Activated CD4-positive, alpha-beta T cell treated with anti-CD3 and anti-CD28 coated beads, Interleukin-2, amount 10 ng/mL, durations not matched to agents 24 days and 14 days (primary cell): ENCODE measurements at regions not wholly inside any gene's neighbourhood (a gene's known extent, or its start where the extent isn't known, plus 50 kb on each side); places are given as distances from the start of the nearest gene placed in this dataset.

Experiments used
- DNase-seq: peaks from one replicate; pipeline ENCODE4 v3.0.0; 2022
- H3K27ac Mint-ChIP-seq: one replicate; pipeline ENCODE4 v1.8.0; 2022; ENCODE audit warnings: mild to moderate bottlenecking, mixed read lengths
- H3K27me3 Mint-ChIP-seq: one replicate; pipeline ENCODE4 v1.8.0; 2022; ENCODE audit warnings: mixed read lengths
- H3K36me3 Mint-ChIP-seq: one replicate; pipeline ENCODE4 v1.8.0; 2022; ENCODE audit warnings: low read depth, mild to moderate bottlenecking, mixed read lengths
- H3K4me1 Mint-ChIP-seq: one replicate; pipeline ENCODE4 v1.8.0; 2021; ENCODE audit warnings: mixed read lengths
- H3K4me3 Mint-ChIP-seq: one replicate; pipeline ENCODE4 v1.8.0; 2022; ENCODE audit warnings: mild to moderate bottlenecking, moderate library complexity, mixed read lengths
- H3K9me3 Mint-ChIP-seq: one replicate; pipeline ENCODE4 v1.8.0; 2021; ENCODE audit warnings: mixed read lengths
- intact Hi-C: fragments of 100-400 bp; cut with micrococcal nuclease; formaldehyde crosslinking; loops from one replicate; pipeline ENCODE4 v1.15.1; 2023

- no peak for DNase-seq
- Mint-ChIP-seq H3K36me3 (no peaks in the 10 kb centered on the region), H3K4me3 (no peak overlapping the region), H3K27ac (no peak overlapping the region), H3K4me1 (no peaks in the 10 kb centered on the region), H3K27me3 (no peaks in the 10 kb centered on the region), H3K9me3 (no peaks in the 10 kb centered on the region)
- intact Hi-C loops = no loop called here
Measured at GRCh38 chr2:150007815-150008430, 420.3 kb upstream of the MMADHC start.

GRCh38 chr2:150006591-150006990, 419.0 kb upstream of the MMADHC start:
- intact Hi-C loops = no loop called here
- Mint-ChIP-seq H3K9me3 (no peaks in the 10 kb centered on the region), H3K36me3 (no peaks in the 10 kb centered on the region), H3K27me3 (no peaks in the 10 kb centered on the region), H3K27ac (no peak overlapping the region), H3K4me1 (no peaks in the 10 kb centered on the region), H3K4me3 (no peak overlapping the region)
- no peak for DNase-seq

- H3K4me1 Mint-ChIP-seq = no peaks in the 10 kb centered on the region
- no peaks in the 10 kb centered on the region for H3K9me3 Mint-ChIP-seq
- H3K4me3 Mint-ChIP-seq = no peak overlapping the region
- H3K27me3 Mint-ChIP-seq = no peaks in the 10 kb centered on the region
- intact Hi-C loops = no loop called here
- H3K27ac Mint-ChIP-seq = no peak overlapping the region
- no peaks in the 10 kb centered on the region for H3K36me3 Mint-ChIP-seq
- no peak for DNase-seq
Measured at GRCh38 chr2:150003544-150003943, 416.0 kb upstream of the MMADHC start.

- no peaks in the 10 kb centered on the region for H3K27me3 Mint-ChIP-seq
- intact Hi-C loops = no loop called here
- no peak overlapping the region for H3K27ac Mint-ChIP-seq
- H3K9me3 Mint-ChIP-seq = no peaks in the 10 kb centered on the region
- no peaks in the 10 kb centered on the region for H3K36me3 Mint-ChIP-seq
- no peak overlapping the region for H3K4me3 Mint-ChIP-seq
- H3K4me1 Mint-ChIP-seq = no peaks in the 10 kb centered on the region
- DNase-seq = no peak
Measured at GRCh38 chr2:150001788-150002187, 414.2 kb upstream of the MMADHC start.

GRCh38 chr2:149996901-149997300, 409.3 kb upstream of the MMADHC start:
- H3K4me3 Mint-ChIP-seq = no peak overlapping the region
- intact Hi-C loops = no loop called here
- no peak overlapping the region for H3K27ac Mint-ChIP-seq
- H3K27me3 Mint-ChIP-seq = no peaks in the 10 kb centered on the region
- H3K4me1 Mint-ChIP-seq = no peaks in the 10 kb centered on the region
- H3K36me3 Mint-ChIP-seq = no peaks in the 10 kb centered on the region
- DNase-seq = no peak
- no peaks in the 10 kb centered on the region for H3K9me3 Mint-ChIP-seq

- H3K4me3 Mint-ChIP-seq = no peak overlapping the region
- no peaks in the 10 kb centered on the region for H3K9me3 Mint-ChIP-seq
- no peaks in the 10 kb centered on the region for H3K4me1 Mint-ChIP-seq
- no peak overlapping the region for H3K27ac Mint-ChIP-seq
- H3K36me3 Mint-ChIP-seq = no peaks in the 10 kb centered on the region
- DNase-seq = no peak
- no peaks in the 10 kb centered on the region for H3K27me3 Mint-ChIP-seq
- intact Hi-C loops = no loop called here
Measured at GRCh38 chr2:149994057-149994728, 406.6 kb upstream of the MMADHC start.

GRCh38 chr2:149993316-149993715, 405.7 kb upstream of the MMADHC start:
- H3K27me3 Mint-ChIP-seq = no peaks in the 10 kb centered on the region
- H3K36me3 Mint-ChIP-seq = no peaks in the 10 kb centered on the region
- DNase-seq = no peak
- no peak overlapping the region for H3K27ac Mint-ChIP-seq
- intact Hi-C loops = no loop called here
- no peak overlapping the region for H3K4me3 Mint-ChIP-seq
- H3K9me3 Mint-ChIP-seq = no peaks in the 10 kb centered on the region
- no peaks in the 10 kb centered on the region for H3K4me1 Mint-ChIP-seq

- no peak overlapping the region for H3K27ac Mint-ChIP-seq
- no peak for DNase-seq
- H3K4me3 Mint-ChIP-seq = no peak overlapping the region
- intact Hi-C loops = no loop called here
- H3K4me1 Mint-ChIP-seq = no peaks in the 10 kb centered on the region
- no peaks in the 10 kb centered on the region for H3K9me3 Mint-ChIP-seq
- no peaks in the 10 kb centered on the region for H3K36me3 Mint-ChIP-seq
- no peaks in the 10 kb centered on the region for H3K27me3 Mint-ChIP-seq
Measured at GRCh38 chr2:149991576-149991975, 404.0 kb upstream of the MMADHC start.

GRCh38 chr2:149990965-149991364, 403.4 kb upstream of the MMADHC start:
- intact Hi-C loops = no loop called here
- Mint-ChIP-seq H3K9me3 (no peaks in the 10 kb centered on the region), H3K27ac (no peak overlapping the region), H3K36me3 (no peaks in the 10 kb centered on the region), H3K4me3 (no peak overlapping the region), H3K27me3 (no peaks in the 10 kb centered on the region), H3K4me1 (no peaks in the 10 kb centered on the region)
- no peak for DNase-seq

GRCh38 chr2:149989447-149990063, 402.0 kb upstream of the MMADHC start:
- H3K4me1 Mint-ChIP-seq = no peaks in the 10 kb centered on the region
- no peaks in the 10 kb centered on the region for H3K27me3 Mint-ChIP-seq
- intact Hi-C loops = no loop called here
- H3K4me3 Mint-ChIP-seq = no peak overlapping the region
- no peak overlapping the region for H3K27ac Mint-ChIP-seq
- DNase-seq = no peak
- no peaks in the 10 kb centered on the region for H3K36me3 Mint-ChIP-seq
- no peaks in the 10 kb centered on the region for H3K9me3 Mint-ChIP-seq

GRCh38 chr2:149988361-149988760, 400.8 kb upstream of the MMADHC start:
- Mint-ChIP-seq H3K27ac (no peak overlapping the region), H3K4me3 (no peak overlapping the region), H3K9me3 (no peaks in the 10 kb centered on the region), H3K4me1 (no peaks in the 10 kb centered on the region), H3K36me3 (no peaks in the 10 kb centered on the region), H3K27me3 (no peaks in the 10 kb centered on the region)
- intact Hi-C loops = no loop called here
- no peak for DNase-seq

GRCh38 chr2:149986861-149987260, 399.3 kb upstream of the MMADHC start:
- no peak overlapping the region for H3K4me3 Mint-ChIP-seq
- DNase-seq = no peak
- no peaks in the 10 kb centered on the region for H3K36me3 Mint-ChIP-seq
- intact Hi-C loops = no loop called here
- no peaks in the 10 kb centered on the region for H3K9me3 Mint-ChIP-seq
- no peak overlapping the region for H3K27ac Mint-ChIP-seq
- H3K27me3 Mint-ChIP-seq = no peaks in the 10 kb centered on the region
- no peaks in the 10 kb centered on the region for H3K4me1 Mint-ChIP-seq

- Mint-ChIP-seq H3K9me3 (no peaks in the 10 kb centered on the region), H3K4me3 (no peak overlapping the region), H3K4me1 (no peaks in the 10 kb centered on the region), H3K27me3 (no peaks in the 10 kb centered on the region), H3K27ac (no peak overlapping the region), H3K36me3 (no peaks in the 10 kb centered on the region)
- DNase-seq = no peak
- intact Hi-C loops = no loop called here
Measured at GRCh38 chr2:149984311-149984710, 396.7 kb upstream of the MMADHC start.

GRCh38 chr2:149972066-149972465, 384.5 kb upstream of the MMADHC start:
- no peaks in the 10 kb centered on the region for H3K36me3 Mint-ChIP-seq
- peaks cover 10% of the 10 kb centered on the region for H3K9me3 Mint-ChIP-seq

More at GRCh38 chr2:149972066-149972465, 384.5 kb upstream of the MMADHC start:
- no peaks in the 10 kb centered on the region for H3K27me3 Mint-ChIP-seq
- DNase-seq = no peak
- H3K4me3 Mint-ChIP-seq = no peak overlapping the region
- intact Hi-C loops = no loop called here
- H3K27ac Mint-ChIP-seq = no peak overlapping the region
- no peaks in the 10 kb centered on the region for H3K4me1 Mint-ChIP-seq
